Upper lobe of right lung (tissue), 1 donor: ENCODE measurements at regions not wholly inside any gene's neighbourhood (a gene's known extent, or its start where the extent isn't known, plus 50 kb on each side); places are given as distances from the start of the nearest gene placed in this dataset.

Experiments
- ATAC-seq: fragments of 200-7000 bp; cut with Tn5 transposase; one replicate; pipeline ENCODE4 v1.9.1; 2020; ENCODE audit warnings: mild to moderate bottlenecking, moderate library complexity
- DNase-seq: peaks from one replicate; pipeline ENCODE4 v3.0.0-alpha.2; 2020
- H3K27ac ChIP-seq: fragments of 200-600 bp; one replicate; pipeline ENCODE4 v1.8.0; 2022
- H3K27me3 ChIP-seq: fragments of 200-600 bp; one replicate; pipeline ENCODE4 v1.8.0; 2022; ENCODE audit warnings: mild to moderate bottlenecking
- H3K36me3 ChIP-seq: fragments of 200-600 bp; one replicate; pipeline ENCODE4 v1.8.0; 2022
- H3K4me1 ChIP-seq: fragments of 200-600 bp; one replicate; pipeline ENCODE4 v1.8.0; 2022
- H3K4me3 ChIP-seq: fragments of 200-600 bp; one replicate; pipeline ENCODE4 v1.8.0; 2022; ENCODE audit warnings: mild to moderate bottlenecking
- H3K9me3 ChIP-seq: fragments of 200-600 bp; one replicate; pipeline ENCODE4 v1.8.0; 2022
- intact Hi-C: fragments of 100-400 bp; cut with DNase I; formaldehyde crosslinking; loops from one replicate; pipeline ENCODE4 v1.11.0; 2022
- TF ChIP-seq, protein P1 (sequence below): fragments of 200-600 bp; IDR thresholded peaks from one replicate; pipeline ENCODE4 v1.8.0; 2022; ENCODE audit warnings: antibody characterized with exemption
- donor health status: DM: no; HTN: yes; CAD: no; lungs with severe emphysema.

DNA sequence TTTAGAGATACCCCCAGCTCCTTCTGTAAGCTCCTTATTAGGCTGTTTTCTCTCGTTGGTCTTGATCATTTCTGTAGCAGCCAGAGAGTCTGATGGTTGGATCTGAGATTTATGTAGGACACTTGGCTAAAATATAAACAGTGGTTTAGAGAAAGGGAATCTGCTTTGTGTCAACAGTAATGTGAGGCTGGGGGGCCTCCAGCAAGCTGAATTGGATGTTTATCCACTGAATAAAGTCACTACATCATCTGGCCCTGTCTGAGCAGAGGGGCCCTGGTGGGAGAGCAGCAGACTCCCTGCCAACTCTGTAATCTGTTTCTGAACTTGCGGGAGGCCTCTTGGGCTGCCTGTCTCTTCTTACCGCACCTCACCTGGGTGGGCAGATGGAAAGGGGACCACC lies 328.5 kb upstream of the PLET1 start:
- no peaks in the 10 kb centered on the region for H3K27me3 ChIP-seq
- H3K27ac ChIP-seq, result no peak overlapping the region
- no peaks in the 10 kb centered on the region for H3K9me3 ChIP-seq
- H3K4me1 ChIP-seq, result no peaks in the 10 kb centered on the region
- intact Hi-C loops, result loop anchor here (5.0 kb wide), 1 partner anchor 698 kb away; no protein-coding TSS in a partner anchor
- DNase-seq, result no peak
- TF ChIP-seq, protein P1, sequence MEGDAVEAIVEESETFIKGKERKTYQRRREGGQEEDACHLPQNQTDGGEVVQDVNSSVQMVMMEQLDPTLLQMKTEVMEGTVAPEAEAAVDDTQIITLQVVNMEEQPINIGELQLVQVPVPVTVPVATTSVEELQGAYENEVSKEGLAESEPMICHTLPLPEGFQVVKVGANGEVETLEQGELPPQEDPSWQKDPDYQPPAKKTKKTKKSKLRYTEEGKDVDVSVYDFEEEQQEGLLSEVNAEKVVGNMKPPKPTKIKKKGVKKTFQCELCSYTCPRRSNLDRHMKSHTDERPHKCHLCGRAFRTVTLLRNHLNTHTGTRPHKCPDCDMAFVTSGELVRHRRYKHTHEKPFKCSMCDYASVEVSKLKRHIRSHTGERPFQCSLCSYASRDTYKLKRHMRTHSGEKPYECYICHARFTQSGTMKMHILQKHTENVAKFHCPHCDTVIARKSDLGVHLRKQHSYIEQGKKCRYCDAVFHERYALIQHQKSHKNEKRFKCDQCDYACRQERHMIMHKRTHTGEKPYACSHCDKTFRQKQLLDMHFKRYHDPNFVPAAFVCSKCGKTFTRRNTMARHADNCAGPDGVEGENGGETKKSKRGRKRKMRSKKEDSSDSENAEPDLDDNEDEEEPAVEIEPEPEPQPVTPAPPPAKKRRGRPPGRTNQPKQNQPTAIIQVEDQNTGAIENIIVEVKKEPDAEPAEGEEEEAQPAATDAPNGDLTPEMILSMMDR, result no peak
- no peak for ATAC-seq
- H3K4me3 ChIP-seq, result no peak overlapping the region
- H3K36me3 ChIP-seq, result no peaks in the 10 kb centered on the region

DNA sequence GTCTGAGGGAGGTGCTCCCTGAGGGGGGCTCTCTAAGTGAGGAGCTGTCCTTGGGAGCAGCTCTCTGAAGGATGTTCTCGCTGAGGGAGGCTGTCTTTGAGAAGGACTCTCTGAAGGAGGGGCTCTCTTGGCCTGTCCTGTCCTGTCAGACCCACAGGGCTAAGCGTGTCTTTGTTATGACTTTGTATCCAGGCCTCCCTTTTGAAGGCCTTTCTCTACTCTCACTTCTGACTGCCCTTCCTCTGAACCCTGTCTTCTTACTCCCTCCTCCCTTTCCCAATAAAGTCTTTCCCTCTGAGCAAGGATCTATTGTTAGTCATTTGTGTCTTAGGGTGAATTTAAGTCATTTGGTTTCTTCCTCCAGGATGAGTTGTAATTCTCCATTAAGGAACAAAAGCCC lies 330.1 kb upstream of the PLET1 start:
- H3K27me3 ChIP-seq, result no peaks in the 10 kb centered on the region
- H3K9me3 ChIP-seq, result no peaks in the 10 kb centered on the region
- H3K27ac ChIP-seq, result no peak overlapping the region
- no peak overlapping the region for H3K4me3 ChIP-seq
- H3K36me3 ChIP-seq, result no peaks in the 10 kb centered on the region
- ATAC-seq, result no peak
- TF ChIP-seq, protein P1, result no peak
- no peaks in the 10 kb centered on the region for H3K4me1 ChIP-seq
- no peak for DNase-seq
- intact Hi-C loops, result no loop called here

DNA sequence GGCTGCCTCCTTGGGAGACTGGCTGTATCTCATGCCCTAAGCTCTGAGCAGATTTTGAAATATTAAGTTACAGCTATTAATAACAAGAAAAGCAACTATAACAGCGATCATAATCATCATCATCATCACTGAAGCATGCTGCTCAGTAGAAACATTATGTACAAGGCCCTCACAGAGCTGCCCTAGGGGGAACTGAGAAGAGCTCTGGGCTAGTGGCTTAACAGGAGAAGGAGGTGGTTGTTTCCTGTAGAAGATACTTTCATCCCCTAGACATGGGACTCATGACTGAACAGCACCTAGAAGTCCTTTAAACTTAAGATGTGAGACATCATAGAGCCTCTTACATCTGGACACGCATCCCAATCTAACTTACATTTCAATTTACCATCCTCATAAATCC lies 332.8 kb upstream of the PLET1 start:
- Histone ChIP-seq H3K9me3 (no peaks in the 10 kb centered on the region), H3K4me1 (no peaks in the 10 kb centered on the region), H3K27me3 (no peaks in the 10 kb centered on the region), H3K27ac (no peak overlapping the region), H3K36me3 (no peaks in the 10 kb centered on the region), H3K4me3 (no peak overlapping the region)
- ATAC-seq (no peak), DNase-seq (no peak)
- TF ChIP-seq, protein P1, result no peak
- intact Hi-C loops, result no loop called here

DNA sequence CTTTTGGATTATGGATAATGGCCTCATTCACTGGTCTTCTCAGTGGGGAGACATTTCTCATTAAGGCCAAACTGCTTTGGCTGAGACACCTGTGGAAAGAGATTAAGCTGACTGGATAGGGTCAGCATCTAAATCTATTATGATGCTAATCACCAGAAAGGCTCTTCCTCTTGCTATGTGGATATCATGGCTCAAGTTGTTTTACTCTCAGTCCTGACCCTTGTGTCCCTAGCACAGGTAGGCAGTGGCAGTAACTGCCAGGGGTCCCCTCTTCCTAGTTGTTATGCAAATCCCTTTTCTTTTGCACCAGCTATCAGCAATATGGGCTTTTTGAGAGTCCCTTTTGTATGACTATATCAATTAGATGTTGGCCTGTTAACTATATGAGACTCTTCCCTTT lies 335.7 kb upstream of the PLET1 start:
- no peaks in the 10 kb centered on the region for H3K36me3 ChIP-seq
- H3K4me1 ChIP-seq, result no peaks in the 10 kb centered on the region
- TF ChIP-seq, protein P1, result no peak
- no peak overlapping the region for H3K27ac ChIP-seq
- no peaks in the 10 kb centered on the region for H3K9me3 ChIP-seq
- DNase-seq, result no peak
- H3K27me3 ChIP-seq, result no peaks in the 10 kb centered on the region
- no peak for ATAC-seq
- intact Hi-C loops, result no loop called here
- H3K4me3 ChIP-seq, result no peak overlapping the region

DNA sequence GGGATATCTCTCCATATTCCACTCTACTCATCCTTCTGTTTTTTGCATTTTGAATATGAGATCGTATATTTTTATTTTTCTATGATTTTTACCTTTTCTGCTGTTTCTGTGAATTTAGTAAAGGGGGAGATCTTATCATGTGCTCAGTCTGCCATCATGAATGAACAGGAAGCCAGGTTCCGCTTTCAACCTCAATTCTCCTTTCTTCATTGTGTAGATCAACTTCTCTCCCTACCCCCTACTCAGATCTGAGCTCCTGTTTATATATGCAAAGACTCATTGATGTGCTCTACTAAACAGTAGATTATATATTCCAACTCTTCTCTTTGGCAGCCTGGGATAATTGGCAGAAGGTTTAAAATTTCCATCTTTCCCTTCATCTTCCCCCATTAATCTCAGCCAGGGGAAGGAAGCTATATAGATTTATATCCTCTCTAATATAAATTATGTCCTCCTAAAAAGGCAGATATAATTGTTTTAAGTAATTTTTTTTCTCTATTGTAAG lies 336.7 kb upstream of the PLET1 start:
- Histone ChIP-seq H3K27me3 (no peaks in the 10 kb centered on the region), H3K4me3 (no peak overlapping the region), H3K4me1 (no peaks in the 10 kb centered on the region), H3K9me3 (no peaks in the 10 kb centered on the region), H3K27ac (no peak overlapping the region), H3K36me3 (no peaks in the 10 kb centered on the region)
- TF ChIP-seq, protein P1, result no peak
- intact Hi-C loops, result no loop called here
- DNase-seq (no peak), ATAC-seq (no peak)

DNA sequence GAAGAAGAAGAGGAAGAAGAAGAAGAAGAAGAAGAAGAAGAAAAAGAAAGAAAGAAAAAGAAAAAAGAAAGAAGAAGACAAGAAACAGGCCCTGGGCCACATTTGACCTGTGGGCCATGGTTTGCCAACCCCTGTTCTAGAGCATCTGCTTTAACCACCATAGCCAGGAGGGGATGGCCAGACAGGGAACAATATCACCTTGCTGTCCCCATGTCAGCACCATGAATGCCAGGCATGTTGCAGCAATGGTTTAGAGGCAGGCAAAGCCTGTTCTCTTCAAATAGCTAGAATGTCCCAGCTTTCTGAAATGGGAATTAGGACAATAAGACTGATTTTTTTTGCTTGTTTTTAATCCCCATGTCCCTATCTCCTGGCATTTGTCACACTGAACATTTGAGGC lies 338.6 kb upstream of the PLET1 start:
- DNase-seq (no peak), ATAC-seq (no peak)
- Histone ChIP-seq H3K9me3 (no peaks in the 10 kb centered on the region), H3K27me3 (no peaks in the 10 kb centered on the region), H3K36me3 (no peaks in the 10 kb centered on the region), H3K4me1 (no peaks in the 10 kb centered on the region), H3K27ac (no peak overlapping the region), H3K4me3 (no peak overlapping the region)
- TF ChIP-seq, protein P1, result no peak
- intact Hi-C loops, result no loop called here
